ENCODE measurements at regions not wholly inside any gene's neighbourhood (a gene's known extent, or its start where the extent isn't known, plus 50 kb on each side); places are given as distances from the start of the nearest gene placed in this dataset.

DNA sequence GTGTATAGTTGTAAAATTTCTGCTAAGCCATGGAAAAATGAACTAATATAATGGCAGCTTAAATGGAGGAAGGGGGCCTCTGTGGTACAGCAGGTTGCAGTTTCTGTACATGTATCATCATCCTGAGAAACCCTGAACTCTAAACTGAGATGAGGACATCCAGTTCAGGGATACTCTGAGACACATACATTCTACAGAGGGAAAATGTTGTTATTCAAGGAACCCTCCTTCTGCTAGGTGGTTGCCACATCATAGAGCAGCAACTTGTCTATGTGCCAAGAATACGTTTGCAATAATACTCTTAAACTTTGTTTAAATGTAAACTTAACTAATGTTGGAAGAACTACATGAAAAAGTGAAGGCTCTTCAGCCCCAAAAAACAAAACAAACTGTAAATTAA lies 1310.8 kb upstream of the WWC1 start:
- TF ChIP-seq, protein P1, sequence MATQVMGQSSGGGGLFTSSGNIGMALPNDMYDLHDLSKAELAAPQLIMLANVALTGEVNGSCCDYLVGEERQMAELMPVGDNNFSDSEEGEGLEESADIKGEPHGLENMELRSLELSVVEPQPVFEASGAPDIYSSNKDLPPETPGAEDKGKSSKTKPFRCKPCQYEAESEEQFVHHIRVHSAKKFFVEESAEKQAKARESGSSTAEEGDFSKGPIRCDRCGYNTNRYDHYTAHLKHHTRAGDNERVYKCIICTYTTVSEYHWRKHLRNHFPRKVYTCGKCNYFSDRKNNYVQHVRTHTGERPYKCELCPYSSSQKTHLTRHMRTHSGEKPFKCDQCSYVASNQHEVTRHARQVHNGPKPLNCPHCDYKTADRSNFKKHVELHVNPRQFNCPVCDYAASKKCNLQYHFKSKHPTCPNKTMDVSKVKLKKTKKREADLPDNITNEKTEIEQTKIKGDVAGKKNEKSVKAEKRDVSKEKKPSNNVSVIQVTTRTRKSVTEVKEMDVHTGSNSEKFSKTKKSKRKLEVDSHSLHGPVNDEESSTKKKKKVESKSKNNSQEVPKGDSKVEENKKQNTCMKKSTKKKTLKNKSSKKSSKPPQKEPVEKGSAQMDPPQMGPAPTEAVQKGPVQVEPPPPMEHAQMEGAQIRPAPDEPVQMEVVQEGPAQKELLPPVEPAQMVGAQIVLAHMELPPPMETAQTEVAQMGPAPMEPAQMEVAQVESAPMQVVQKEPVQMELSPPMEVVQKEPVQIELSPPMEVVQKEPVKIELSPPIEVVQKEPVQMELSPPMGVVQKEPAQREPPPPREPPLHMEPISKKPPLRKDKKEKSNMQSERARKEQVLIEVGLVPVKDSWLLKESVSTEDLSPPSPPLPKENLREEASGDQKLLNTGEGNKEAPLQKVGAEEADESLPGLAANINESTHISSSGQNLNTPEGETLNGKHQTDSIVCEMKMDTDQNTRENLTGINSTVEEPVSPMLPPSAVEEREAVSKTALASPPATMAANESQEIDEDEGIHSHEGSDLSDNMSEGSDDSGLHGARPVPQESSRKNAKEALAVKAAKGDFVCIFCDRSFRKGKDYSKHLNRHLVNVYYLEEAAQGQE (IDR thresholded peaks at IDR 0.05; ENCODE audit: borderline replicate concordance in 1 of 2, low read depth in 1 of 2, low read length in 2 of 2): no peak
- no peak for TF ChIP-seq CENPX (CRISPR knock-in tag; IDR thresholded peaks at IDR 0.05)
- no peak for TF ChIP-seq PHF5A (CRISPR knock-in tag; IDR thresholded peaks at IDR 0.05; ENCODE audit: low read depth, unreplicated experiment)
- TF ChIP-seq, protein P2, sequence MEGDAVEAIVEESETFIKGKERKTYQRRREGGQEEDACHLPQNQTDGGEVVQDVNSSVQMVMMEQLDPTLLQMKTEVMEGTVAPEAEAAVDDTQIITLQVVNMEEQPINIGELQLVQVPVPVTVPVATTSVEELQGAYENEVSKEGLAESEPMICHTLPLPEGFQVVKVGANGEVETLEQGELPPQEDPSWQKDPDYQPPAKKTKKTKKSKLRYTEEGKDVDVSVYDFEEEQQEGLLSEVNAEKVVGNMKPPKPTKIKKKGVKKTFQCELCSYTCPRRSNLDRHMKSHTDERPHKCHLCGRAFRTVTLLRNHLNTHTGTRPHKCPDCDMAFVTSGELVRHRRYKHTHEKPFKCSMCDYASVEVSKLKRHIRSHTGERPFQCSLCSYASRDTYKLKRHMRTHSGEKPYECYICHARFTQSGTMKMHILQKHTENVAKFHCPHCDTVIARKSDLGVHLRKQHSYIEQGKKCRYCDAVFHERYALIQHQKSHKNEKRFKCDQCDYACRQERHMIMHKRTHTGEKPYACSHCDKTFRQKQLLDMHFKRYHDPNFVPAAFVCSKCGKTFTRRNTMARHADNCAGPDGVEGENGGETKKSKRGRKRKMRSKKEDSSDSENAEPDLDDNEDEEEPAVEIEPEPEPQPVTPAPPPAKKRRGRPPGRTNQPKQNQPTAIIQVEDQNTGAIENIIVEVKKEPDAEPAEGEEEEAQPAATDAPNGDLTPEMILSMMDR (CRISPR knock-in tag; IDR thresholded peaks at IDR 0.05): no peak
- no peak for TF ChIP-seq CEBPB (IDR thresholded peaks at IDR 0.05; ENCODE audit: borderline replicate concordance, low read depth, low read length)
- no peak for TF ChIP-seq TRIM24 (CRISPR knock-in tag; IDR thresholded peaks at IDR 0.05)
- no peak for TF ChIP-seq PAWR (CRISPR knock-in tag; IDR thresholded peaks at IDR 0.05; ENCODE audit: borderline replicate concordance)
- TF ChIP-seq POLR2A (IDR thresholded peaks at IDR 0.05; ENCODE audit: insufficient read depth in 1 of 2, low read depth in 2 of 2, low read length in 2 of 2): no peak
- TF ChIP-seq FOXJ3 (CRISPR knock-in tag; IDR thresholded peaks at IDR 0.05; ENCODE audit: borderline replicate concordance): no peak
